H1 (cell line): ENCODE measurements at regions not wholly inside any gene's neighbourhood (a gene's known extent, or its start where the extent isn't known, plus 50 kb on each side); places are given as distances from the start of the nearest gene placed in this dataset.
A peak's percentile ranks its signal among the peaks of the same experiment; 100 is the strongest.

Experiments used
- CTCF ChIA-PET: fragments of 300-600 bp; sonication (Branson Sonifier 250); formaldehyde crosslinking; loops from one replicate; lab custom pipeline; 2021; ENCODE audit not compliant: partially characterized antibody; lab: Charles Lee
- POLR2A ChIA-PET: fragments of 300-600 bp; sonication (Branson Sonifier 250); formaldehyde crosslinking; loops from one replicate; lab custom pipeline; 2021; ENCODE audit warnings: inconsistent platforms; ENCODE audit not compliant: partially characterized antibody; lab: Charles Lee
- DNase-seq, 2 experiments: peaks; one replicate each; pipeline versions ENCODE4 v3.0.0 to v3.0.0-alpha.2; 2010 to 2022; ENCODE audit warnings: low spot score in 2 of 2, low read depth in 1 of 2, mixed read lengths in 1 of 2
- FAIRE-seq: peaks from 2 replicates; lab custom pipeline; 2011; peaks lifted over from hg19 to GRCh38; lab: Jason Lieb, UNC
- H2AFZ ChIP-seq: 2 replicates; pipeline ENCODE4 v1.8.1; 2012; ENCODE audit warnings: low read length, inconsistent platforms
- H2AK5ac ChIP-seq: 2 replicates; pipeline ENCODE4 v1.6.1; 2013; ENCODE audit warnings: low read depth, low read length
- H2BK120ac ChIP-seq: replicated peaks from 2 replicates; pipeline ENCODE3; 2013; ENCODE audit warnings: low read depth, low read length, inconsistent platforms
- H2BK12ac ChIP-seq: 2 replicates; pipeline ENCODE4 v1.6.1; 2013; ENCODE audit warnings: low read depth, low read length
- H2BK15ac ChIP-seq: 2 replicates; pipeline ENCODE4 v1.6.1; 2013; ENCODE audit warnings: low read length
- H2BK20ac ChIP-seq: 2 replicates; pipeline ENCODE4 v1.6.1; 2013; ENCODE audit warnings: low read length
- H2BK5ac ChIP-seq: 2 replicates; pipeline ENCODE4 v1.6.1; 2013; ENCODE audit warnings: low read depth, low read length
- H3K14ac ChIP-seq: 2 replicates; pipeline ENCODE4 v1.6.1; 2013; ENCODE audit warnings: inconsistent platforms; ENCODE audit not compliant: insufficient read length
- H3K18ac ChIP-seq: 2 replicates; pipeline ENCODE4 v1.6.1; 2013; ENCODE audit warnings: low read length; ENCODE audit errors: extremely low read depth
- H3K23ac ChIP-seq: 2 replicates; pipeline ENCODE4 v1.6.1; 2013; ENCODE audit warnings: inconsistent platforms; ENCODE audit not compliant: insufficient read length
- H3K23me2 ChIP-seq: 2 replicates; pipeline ENCODE4 v1.6.1; 2013; ENCODE audit warnings: low read depth, low read length
- H3K27ac ChIP-seq: 2 replicates; pipeline ENCODE4 v1.6.1; 2011; ENCODE audit warnings: low read depth, low read length, inconsistent platforms
- H3K27me3 ChIP-seq, 4 experiments: replicated peaks in 1 of 4; 1 replicate in 1 of 4; 2 replicates in 3 of 4; pipeline versions ENCODE4 v1.6.1 to v1.8.1; 2011 to 2013; ENCODE audit warnings: low read length in 3 of 4, mild to moderate bottlenecking in 3 of 4, inconsistent platforms in 2 of 4, mixed read lengths in 2 of 4, moderate library complexity in 1 of 4; ENCODE audit not compliant: control insufficient read depth in 3 of 4, insufficient read depth in 3 of 4; ENCODE audit errors: extremely low read depth in 1 of 4
- H3K36me3 ChIP-seq, 4 experiments: 2 replicates each; pipeline versions ENCODE4 v1.6.1 to v1.8.1; 2011 to 2013; ENCODE audit warnings: mild to moderate bottlenecking in 4 of 4, low read length in 3 of 4, moderate library complexity in 2 of 4, control low read depth in 1 of 4, inconsistent platforms in 1 of 4; ENCODE audit not compliant: insufficient read depth in 4 of 4, control insufficient read depth in 2 of 4
- H3K4ac ChIP-seq: replicated peaks from 2 replicates; pipeline ENCODE3; 2013; ENCODE audit warnings: low read length, low read depth, mixed read lengths, inconsistent platforms; ENCODE audit not compliant: insufficient read length
- H3K4me1 ChIP-seq, 4 experiments: replicated peaks in 1 of 4; 1 replicate in 1 of 4; 2 replicates in 3 of 4; pipeline versions ENCODE4 v1.6.1 to v1.8.1; 2011 to 2013; ENCODE audit warnings: low read length in 3 of 4, inconsistent platforms in 2 of 4, mixed read lengths in 1 of 4; ENCODE audit not compliant: insufficient read depth in 4 of 4, control insufficient read depth in 3 of 4
- H3K4me2 ChIP-seq, 2 experiments: 2 replicates each; pipeline versions ENCODE4 v1.6.1 to v1.8.1; 2011 to 2013; ENCODE audit warnings: low read depth in 2 of 2, low read length in 2 of 2, control low read depth in 1 of 2, inconsistent platforms in 1 of 2, mild to moderate bottlenecking in 1 of 2; ENCODE audit not compliant: insufficient read depth in 1 of 2
- H3K4me3 ChIP-seq, 4 experiments: fragments of 200-600, 300-600 bp in 1 of 4; sonication (generic), shearing (Covaris generic), sonication (Bioruptor Twin) in 1 of 4; 2 replicates each; pipeline versions ENCODE4 v1.5.1 to v1.8.1; 2011 to 2016; ENCODE audit warnings: low read length in 4 of 4, low read depth in 3 of 4, control low read depth in 2 of 4, inconsistent platforms in 2 of 4, mild to moderate bottlenecking in 2 of 4, mixed read lengths in 1 of 4, moderate library complexity in 1 of 4; ENCODE audit not compliant: insufficient read depth in 2 of 4; ENCODE audit errors: extremely low read depth in 1 of 4
- H3K56ac ChIP-seq: replicated peaks from 2 replicates; pipeline ENCODE3; 2013; ENCODE audit warnings: low read depth, mild to moderate bottlenecking, mixed read lengths, low read length, inconsistent platforms; ENCODE audit not compliant: insufficient read length
- H3K79me1 ChIP-seq: 2 replicates; pipeline ENCODE4 v1.6.1; 2013; ENCODE audit warnings: low read depth, low read length, control low read depth
- H3K79me2 ChIP-seq, 2 experiments: 2 replicates each; pipeline versions ENCODE4 v1.6.1 to v1.8.1; 2012 to 2013; ENCODE audit warnings: low read length in 2 of 2, mild to moderate bottlenecking in 2 of 2, inconsistent platforms in 1 of 2; ENCODE audit not compliant: insufficient read depth in 2 of 2, control insufficient read depth in 1 of 2
- H3K9ac ChIP-seq, 4 experiments: replicated peaks in 1 of 4; 1 replicate in 1 of 4; 2 replicates in 3 of 4; pipeline versions ENCODE4 v1.6.1 to v1.8.1; 2011 to 2013; ENCODE audit warnings: low read depth in 3 of 4, low read length in 3 of 4, control low read depth in 2 of 4, mild to moderate bottlenecking in 2 of 4, moderate library complexity in 2 of 4, inconsistent platforms in 1 of 4; ENCODE audit errors: extremely low read depth in 1 of 4
- H3K9me3 ChIP-seq, 2 experiments: 2 replicates each; pipeline versions ENCODE4 v1.6.1 to v1.8.1; 2012 to 2013; ENCODE audit warnings: mild to moderate bottlenecking in 2 of 2, moderate library complexity in 2 of 2, control low read depth in 1 of 2, inconsistent platforms in 1 of 2, low read depth in 1 of 2, low read length in 1 of 2, mixed read lengths in 1 of 2; ENCODE audit not compliant: insufficient read depth in 2 of 2
- H4K20me1 ChIP-seq, 2 experiments: replicated peaks in 1 of 2; 2 replicates each; pipeline versions ENCODE3 to v1.8.1; 2011 to 2013; ENCODE audit warnings: inconsistent platforms in 2 of 2, low read length in 2 of 2, mild to moderate bottlenecking in 1 of 2; ENCODE audit not compliant: insufficient read depth in 2 of 2, control insufficient read depth in 1 of 2
- H4K5ac ChIP-seq: 2 replicates; pipeline ENCODE4 v1.6.1; 2013; ENCODE audit warnings: low read length, low read depth, mixed read lengths, inconsistent platforms; ENCODE audit not compliant: insufficient read length
- H4K8ac ChIP-seq: 2 replicates; pipeline ENCODE4 v1.8.0; 2013; ENCODE audit warnings: mild to moderate bottlenecking, moderate library complexity, low read length, inconsistent platforms; ENCODE audit not compliant: insufficient read depth; ENCODE audit errors: extremely low read depth
- H4K91ac ChIP-seq: replicated peaks from 2 replicates; pipeline ENCODE3; 2013; ENCODE audit warnings: low read length, mixed read lengths, inconsistent platforms; ENCODE audit not compliant: insufficient read length
- BACH1 ChIP-seq: IDR thresholded peaks from 2 replicates; pipeline ENCODE4 v1.6.1; 2012; ENCODE audit warnings: low read length, improper control_type of control experiment
- CEBPB ChIP-seq: IDR thresholded peaks from 2 replicates; pipeline ENCODE4 v1.6.1; 2012; ENCODE audit warnings: low read depth, low read length
- MAFK ChIP-seq: IDR thresholded peaks from 2 replicates; pipeline ENCODE4 v1.6.1; 2012; ENCODE audit warnings: low read depth, mild to moderate bottlenecking, improper control_type of control experiment, low read length
- YY1 ChIP-seq: IDR thresholded peaks from 2 replicates; pipeline ENCODE4 v1.6.1; 2011; ENCODE audit warnings: low read depth, mild to moderate bottlenecking, low read length
- WGBS, 2 experiments: shearing (Covaris generic) in 1 of 2; methylation state at CpG; one replicate each; pipeline versions ENCODE4 v1.1.6 to v1.1.7; 2013 to 2015; ENCODE audit warnings: low lambda C conversion rate in 2 of 2, mixed read lengths in 2 of 2, inconsistent platforms in 1 of 2, low coverage in 1 of 2, missing lambda C conversion rate in 1 of 2; ENCODE audit not compliant: insufficient replicate concordance in 2 of 2, insufficient coverage in 1 of 2, insufficient read length in 1 of 2; ENCODE audit errors: extremely low coverage in 1 of 2, missing lambda C conversion rate in 1 of 2; 5-methylcytosine and 5-hydroxymethylcytosine counted together

GRCh38 chr11:38323961-38324761 lies 1726.1 kb upstream of the RAG2 start:
- FAIRE-seq (no peak), DNase-seq (no peak)
- no peak overlapping the region for H2BK20ac ChIP-seq
- H2BK12ac ChIP-seq: 0 out of 2 replicates have a peak overlapping the region, but pooled peaks have one; percentile 22
- no peak overlapping the region for H2AK5ac ChIP-seq
- no peak overlapping the region for H4K91ac ChIP-seq
- no peak overlapping the region for H3K14ac ChIP-seq
- WGBS, 2 experiments: 62% methylated on average over 3 of the region's 3 CpGs; no CpG with 5 or more reads in 1 of the 2 experiments
- no peak overlapping the region for H3K56ac ChIP-seq
- no peaks in the 10 kb centered on the region for H3K23me2 ChIP-seq
- H3K9ac ChIP-seq: no peak overlapping the region
- no peaks in the 10 kb centered on the region for H3K4me1 ChIP-seq
- peak; percentile 69 for TF ChIP-seq MAFK
- no peak for TF ChIP-seq CEBPB
- TF ChIP-seq YY1: no peak
- peak; percentile 89 for TF ChIP-seq BACH1
- ChIA-PET CTCF (interaction anchor here (0.5 to 0.8 kb wide), 2 partner anchors 9 to 542 kb away, joined by 3 read pairs; no protein-coding TSS in a partner anchor), POLR2A (no interaction called here)
- no peaks in the 10 kb centered on the region for H3K36me3 ChIP-seq
- H3K4me2 ChIP-seq: no peak overlapping the region
- H2BK5ac ChIP-seq: no peak overlapping the region
- H4K5ac ChIP-seq: no peak overlapping the region
- H4K8ac ChIP-seq: no peak overlapping the region
- H4K20me1 ChIP-seq: no peaks in the 10 kb centered on the region
- H3K79me1 ChIP-seq: no peaks in the 10 kb centered on the region
- peak overlapping the region; percentile 35; the same call in 1 of the 2 replicates for H2BK15ac ChIP-seq
- no peak overlapping the region for H3K4ac ChIP-seq
- H3K23ac ChIP-seq: no peak overlapping the region
- no peaks in the 10 kb centered on the region for H3K9me3 ChIP-seq
- H3K27me3 ChIP-seq: no peaks in the 10 kb centered on the region
- no peak overlapping the region for H3K27ac ChIP-seq
- H3K4me3 ChIP-seq: no peak overlapping the region
- peak overlapping the region; percentile 12; the same call in 1 of the 2 replicates for H2AFZ ChIP-seq
- no peak overlapping the region; the same call in 1 of the 2 replicates for H3K18ac ChIP-seq
- H2BK120ac ChIP-seq: no peak overlapping the region
- no peaks in the 10 kb centered on the region for H3K79me2 ChIP-seq
